ENCODE measurements at regions not wholly inside any gene's neighbourhood (a gene's known extent, or its start where the extent isn't known, plus 50 kb on each side); places are given as distances from the start of the nearest gene placed in this dataset.

DNA sequence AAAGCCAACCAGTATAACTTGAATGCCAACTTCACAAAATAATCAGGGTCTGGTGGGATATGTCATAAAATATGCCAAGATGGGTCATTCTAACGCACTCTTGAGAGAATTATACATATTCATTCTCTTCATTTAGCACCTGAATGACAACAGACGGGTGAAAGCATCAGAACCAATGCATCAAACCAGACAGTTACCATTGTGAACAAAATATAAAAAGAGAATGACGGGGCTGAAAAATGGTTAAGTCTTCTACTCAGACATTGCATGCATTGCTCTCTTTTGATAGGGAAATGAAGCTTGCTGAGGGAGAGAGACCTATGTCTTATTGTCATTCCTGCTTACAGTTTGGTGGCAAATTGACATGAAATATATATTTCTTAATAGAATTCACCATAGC lies 702.1 kb downstream of the NOVA1 start:
- Histone ChIP-seq H3K4me2 (ENCODE audit: insufficient read depth, low read length) (no peak overlapping the region), H3K9me3 (ENCODE audit: low read depth, low read length) (no peaks in the 10 kb centered on the region), H3K27me3 (ENCODE audit: insufficient read depth, low read length) (no peaks in the 10 kb centered on the region), H3K79me2 (ENCODE audit: insufficient read depth, low read length) (no peaks in the 10 kb centered on the region), H3K36me3 (ENCODE audit: insufficient read depth, low read length) (no peaks in the 10 kb centered on the region), H3K4me1 (ENCODE audit: insufficient read depth, low read length) (no peaks in the 10 kb centered on the region), H4K20me1 (ENCODE audit: insufficient read depth, low read length) (no peaks in the 10 kb centered on the region), H3K27ac (ENCODE audit: low read depth, low read length) (no peak overlapping the region), H3K4me3 (ENCODE audit: insufficient read depth, low read length) (no peak overlapping the region), H2AFZ (ENCODE audit: low read length) (no peak overlapping the region)
- TF ChIP-seq, protein P1, sequence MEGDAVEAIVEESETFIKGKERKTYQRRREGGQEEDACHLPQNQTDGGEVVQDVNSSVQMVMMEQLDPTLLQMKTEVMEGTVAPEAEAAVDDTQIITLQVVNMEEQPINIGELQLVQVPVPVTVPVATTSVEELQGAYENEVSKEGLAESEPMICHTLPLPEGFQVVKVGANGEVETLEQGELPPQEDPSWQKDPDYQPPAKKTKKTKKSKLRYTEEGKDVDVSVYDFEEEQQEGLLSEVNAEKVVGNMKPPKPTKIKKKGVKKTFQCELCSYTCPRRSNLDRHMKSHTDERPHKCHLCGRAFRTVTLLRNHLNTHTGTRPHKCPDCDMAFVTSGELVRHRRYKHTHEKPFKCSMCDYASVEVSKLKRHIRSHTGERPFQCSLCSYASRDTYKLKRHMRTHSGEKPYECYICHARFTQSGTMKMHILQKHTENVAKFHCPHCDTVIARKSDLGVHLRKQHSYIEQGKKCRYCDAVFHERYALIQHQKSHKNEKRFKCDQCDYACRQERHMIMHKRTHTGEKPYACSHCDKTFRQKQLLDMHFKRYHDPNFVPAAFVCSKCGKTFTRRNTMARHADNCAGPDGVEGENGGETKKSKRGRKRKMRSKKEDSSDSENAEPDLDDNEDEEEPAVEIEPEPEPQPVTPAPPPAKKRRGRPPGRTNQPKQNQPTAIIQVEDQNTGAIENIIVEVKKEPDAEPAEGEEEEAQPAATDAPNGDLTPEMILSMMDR (IDR thresholded peaks at IDR 0.05; ENCODE audit: extremely low read depth, low read depth, low read length) = no peak
- no peak for DNase-seq (ENCODE audit: insufficient read length, low spot score, missing footprints)

DNA sequence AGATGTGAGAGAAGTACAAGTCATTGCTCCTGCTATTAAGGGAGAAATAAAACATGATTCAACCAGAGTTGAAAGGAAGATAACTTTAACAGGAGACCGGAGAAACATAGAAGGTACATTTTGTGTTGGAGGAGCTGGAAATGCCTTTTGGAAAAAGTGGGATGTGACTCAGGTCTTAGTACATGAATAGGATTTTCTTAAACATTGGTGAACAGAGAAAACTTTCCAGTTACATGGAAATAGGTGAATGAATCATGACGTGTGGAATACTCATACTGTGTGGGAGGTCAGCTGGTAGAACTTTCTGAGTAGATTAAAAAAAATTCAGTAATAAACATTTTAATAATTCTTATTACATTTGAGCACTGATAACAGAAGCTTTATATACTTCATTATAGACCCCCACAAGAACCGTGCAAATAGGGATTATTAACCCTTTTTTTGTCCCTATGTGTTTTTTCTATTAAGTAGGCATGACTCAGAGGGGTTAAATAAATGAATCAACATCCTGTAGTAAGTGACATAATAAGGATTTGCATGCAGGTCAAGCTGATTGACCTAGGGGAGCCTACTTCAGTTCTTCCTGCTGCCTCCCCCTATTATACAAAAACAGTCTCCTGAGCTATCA lies 710.5 kb downstream of the NOVA1 start:
- Histone ChIP-seq H3K79me2 (ENCODE audit: insufficient read depth, low read length) (no peaks in the 10 kb centered on the region), H3K9me3 (ENCODE audit: low read depth, low read length) (no peaks in the 10 kb centered on the region), H3K4me3 (ENCODE audit: insufficient read depth, low read length) (no peak overlapping the region), H3K27me3 (ENCODE audit: insufficient read depth, low read length) (no peaks in the 10 kb centered on the region), H4K20me1 (ENCODE audit: insufficient read depth, low read length) (no peaks in the 10 kb centered on the region), H3K4me1 (ENCODE audit: insufficient read depth, low read length) (no peaks in the 10 kb centered on the region), H3K4me2 (ENCODE audit: insufficient read depth, low read length) (no peak overlapping the region), H2AFZ (ENCODE audit: low read length) (no peak overlapping the region), H3K36me3 (ENCODE audit: insufficient read depth, low read length) (no peaks in the 10 kb centered on the region), H3K27ac (ENCODE audit: low read depth, low read length) (no peak overlapping the region)
- no peak for DNase-seq (ENCODE audit: insufficient read length, low spot score, missing footprints)
- TF ChIP-seq, protein P1 (IDR thresholded peaks at IDR 0.05; ENCODE audit: extremely low read depth, low read depth, low read length) = no peak

DNA sequence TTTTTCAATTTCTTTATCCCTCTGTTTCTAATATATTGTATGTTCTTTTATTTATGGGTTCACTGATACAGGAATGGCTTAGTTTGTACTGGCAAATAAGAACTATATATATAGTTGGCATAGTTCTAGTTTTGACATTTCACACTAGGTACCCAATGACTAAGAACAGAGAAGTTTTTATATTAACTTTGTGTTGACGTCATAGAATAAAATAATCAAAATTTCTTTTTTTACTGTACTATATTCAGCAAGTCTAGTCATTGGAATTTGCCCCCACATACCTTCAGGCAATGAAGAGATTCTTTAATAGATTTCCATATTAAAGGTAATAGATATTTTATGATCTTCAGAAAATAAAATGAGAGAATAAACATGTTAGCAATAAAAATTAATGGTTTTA lies 713.2 kb downstream of the NOVA1 start:
- H3K27me3 ChIP-seq (ENCODE audit: insufficient read depth, low read length) = no peaks in the 10 kb centered on the region
- no peak overlapping the region for H3K27ac ChIP-seq (ENCODE audit: low read depth, low read length)
- no peak for DNase-seq (ENCODE audit: insufficient read length, low spot score, missing footprints)
- no peaks in the 10 kb centered on the region for H3K4me1 ChIP-seq (ENCODE audit: insufficient read depth, low read length)
- TF ChIP-seq, protein P1 (IDR thresholded peaks at IDR 0.05; ENCODE audit: extremely low read depth, low read depth, low read length) = no peak
- no peak overlapping the region for H3K4me2 ChIP-seq (ENCODE audit: insufficient read depth, low read length)
- H3K9me3 ChIP-seq (ENCODE audit: low read depth, low read length) = no peaks in the 10 kb centered on the region
- no peaks in the 10 kb centered on the region for H3K79me2 ChIP-seq (ENCODE audit: insufficient read depth, low read length)
- no peak overlapping the region for H2AFZ ChIP-seq (ENCODE audit: low read length)
- no peaks in the 10 kb centered on the region for H4K20me1 ChIP-seq (ENCODE audit: insufficient read depth, low read length)
- H3K36me3 ChIP-seq (ENCODE audit: insufficient read depth, low read length) = no peaks in the 10 kb centered on the region
- no peak overlapping the region for H3K4me3 ChIP-seq (ENCODE audit: insufficient read depth, low read length)

DNA sequence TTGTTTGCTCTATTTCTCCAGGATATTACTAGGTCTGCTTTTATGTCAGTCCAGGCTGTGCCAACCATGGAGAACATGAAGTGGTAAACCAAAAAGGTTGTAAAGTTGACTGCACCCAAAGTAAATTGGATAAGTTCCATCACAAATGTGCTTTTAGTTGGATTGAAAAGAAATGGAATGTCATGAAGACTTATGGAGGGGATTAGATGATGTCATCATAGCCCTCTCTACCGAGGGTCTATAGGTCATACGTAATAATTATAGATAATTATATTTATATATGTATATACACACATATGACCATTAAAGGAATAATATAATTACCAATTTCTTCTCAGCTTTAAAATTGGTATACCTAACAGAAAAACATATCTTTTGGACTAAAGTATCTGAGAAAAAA lies 714.9 kb downstream of the NOVA1 start:
- TF ChIP-seq, protein P1 (IDR thresholded peaks at IDR 0.05; ENCODE audit: extremely low read depth, low read depth, low read length) = no peak
- DNase-seq (ENCODE audit: insufficient read length, low spot score, missing footprints) = no peak
- no peaks in the 10 kb centered on the region for H3K79me2 ChIP-seq (ENCODE audit: insufficient read depth, low read length)
- no peaks in the 10 kb centered on the region for H3K27me3 ChIP-seq (ENCODE audit: insufficient read depth, low read length)
- H4K20me1 ChIP-seq (ENCODE audit: insufficient read depth, low read length) = no peaks in the 10 kb centered on the region
- H3K27ac ChIP-seq (ENCODE audit: low read depth, low read length) = no peak overlapping the region
- no peak overlapping the region for H2AFZ ChIP-seq (ENCODE audit: low read length)
- H3K9me3 ChIP-seq (ENCODE audit: low read depth, low read length) = no peaks in the 10 kb centered on the region
- no peak overlapping the region for H3K4me2 ChIP-seq (ENCODE audit: insufficient read depth, low read length)
- H3K4me1 ChIP-seq (ENCODE audit: insufficient read depth, low read length) = no peaks in the 10 kb centered on the region
- no peaks in the 10 kb centered on the region for H3K36me3 ChIP-seq (ENCODE audit: insufficient read depth, low read length)
- H3K4me3 ChIP-seq (ENCODE audit: insufficient read depth, low read length) = no peak overlapping the region
